Glutamatergic neuron (in vitro differentiated cells): ENCODE measurements at regions not wholly inside any gene's neighbourhood (a gene's known extent, or its start where the extent isn't known, plus 50 kb on each side); places are given as distances from the start of the nearest gene placed in this dataset.

Experiments
- DNase-seq: peaks from one replicate; pipeline ENCODE4 v3.0.0; 2022
- H3K27ac Mint-ChIP-seq: one replicate; pipeline ENCODE4 v1.8.0; 2020; ENCODE audit warnings: mild to moderate bottlenecking, mixed read lengths, inconsistent platforms; ENCODE audit not compliant: unreplicated experiment
- H3K27me3 Mint-ChIP-seq: one replicate; pipeline ENCODE4 v1.8.0; 2020; ENCODE audit warnings: mild to moderate bottlenecking, moderate library complexity, mixed read lengths, inconsistent platforms; ENCODE audit not compliant: unreplicated experiment
- H3K36me3 Mint-ChIP-seq: one replicate; pipeline ENCODE4 v1.8.0; 2020; ENCODE audit warnings: mild to moderate bottlenecking, mixed read lengths, inconsistent platforms; ENCODE audit not compliant: unreplicated experiment
- H3K4me1 Mint-ChIP-seq: one replicate; pipeline ENCODE4 v1.8.0; 2020; ENCODE audit warnings: mild to moderate bottlenecking, low read depth, mixed read lengths, inconsistent platforms; ENCODE audit not compliant: unreplicated experiment
- H3K4me3 Mint-ChIP-seq: one replicate; pipeline ENCODE4 v1.8.0; 2020; ENCODE audit warnings: mild to moderate bottlenecking, mixed read lengths, inconsistent platforms; ENCODE audit not compliant: unreplicated experiment
- H3K9me3 Mint-ChIP-seq: one replicate; pipeline ENCODE4 v1.8.0; 2020; ENCODE audit warnings: mild to moderate bottlenecking, moderate library complexity, mixed read lengths, inconsistent platforms; ENCODE audit not compliant: unreplicated experiment
- TF ChIP-seq, protein P1 (sequence below): fragments of 200-600 bp; sonication (generic); IDR thresholded peaks from one replicate; pipeline ENCODE4 v1.5.0; 2021; ENCODE audit not compliant: partially characterized antibody, unreplicated experiment

DNA sequence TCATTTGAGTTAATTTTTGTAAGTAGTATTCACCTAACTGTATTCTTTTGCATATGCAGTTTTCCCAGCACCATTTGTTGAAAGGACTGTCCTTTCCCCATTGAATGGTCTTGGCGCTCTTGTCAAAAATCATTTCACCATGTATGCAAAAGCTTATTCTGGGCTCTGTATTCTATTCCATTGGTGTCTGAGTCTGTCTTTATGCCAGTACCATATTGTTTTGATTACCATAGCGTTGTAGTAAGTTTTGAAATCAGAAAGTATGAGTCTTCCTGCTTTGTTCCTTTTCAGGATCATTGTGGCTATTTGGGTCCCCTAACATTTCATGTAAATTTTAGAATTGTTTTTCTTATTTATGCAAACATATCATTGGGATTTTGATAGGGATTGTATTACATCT, 508.7 kb upstream of the RGS6 start:
- TF ChIP-seq, protein P1, sequence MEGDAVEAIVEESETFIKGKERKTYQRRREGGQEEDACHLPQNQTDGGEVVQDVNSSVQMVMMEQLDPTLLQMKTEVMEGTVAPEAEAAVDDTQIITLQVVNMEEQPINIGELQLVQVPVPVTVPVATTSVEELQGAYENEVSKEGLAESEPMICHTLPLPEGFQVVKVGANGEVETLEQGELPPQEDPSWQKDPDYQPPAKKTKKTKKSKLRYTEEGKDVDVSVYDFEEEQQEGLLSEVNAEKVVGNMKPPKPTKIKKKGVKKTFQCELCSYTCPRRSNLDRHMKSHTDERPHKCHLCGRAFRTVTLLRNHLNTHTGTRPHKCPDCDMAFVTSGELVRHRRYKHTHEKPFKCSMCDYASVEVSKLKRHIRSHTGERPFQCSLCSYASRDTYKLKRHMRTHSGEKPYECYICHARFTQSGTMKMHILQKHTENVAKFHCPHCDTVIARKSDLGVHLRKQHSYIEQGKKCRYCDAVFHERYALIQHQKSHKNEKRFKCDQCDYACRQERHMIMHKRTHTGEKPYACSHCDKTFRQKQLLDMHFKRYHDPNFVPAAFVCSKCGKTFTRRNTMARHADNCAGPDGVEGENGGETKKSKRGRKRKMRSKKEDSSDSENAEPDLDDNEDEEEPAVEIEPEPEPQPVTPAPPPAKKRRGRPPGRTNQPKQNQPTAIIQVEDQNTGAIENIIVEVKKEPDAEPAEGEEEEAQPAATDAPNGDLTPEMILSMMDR = no peak
- H3K9me3 Mint-ChIP-seq = no peaks in the 10 kb centered on the region
- H3K27ac Mint-ChIP-seq = no peak overlapping the region
- DNase-seq = no peak
- H3K4me1 Mint-ChIP-seq = no peaks in the 10 kb centered on the region
- peaks cover 2% of the 10 kb centered on the region for H3K27me3 Mint-ChIP-seq
- H3K4me3 Mint-ChIP-seq = no peak overlapping the region
- no peaks in the 10 kb centered on the region for H3K36me3 Mint-ChIP-seq

DNA sequence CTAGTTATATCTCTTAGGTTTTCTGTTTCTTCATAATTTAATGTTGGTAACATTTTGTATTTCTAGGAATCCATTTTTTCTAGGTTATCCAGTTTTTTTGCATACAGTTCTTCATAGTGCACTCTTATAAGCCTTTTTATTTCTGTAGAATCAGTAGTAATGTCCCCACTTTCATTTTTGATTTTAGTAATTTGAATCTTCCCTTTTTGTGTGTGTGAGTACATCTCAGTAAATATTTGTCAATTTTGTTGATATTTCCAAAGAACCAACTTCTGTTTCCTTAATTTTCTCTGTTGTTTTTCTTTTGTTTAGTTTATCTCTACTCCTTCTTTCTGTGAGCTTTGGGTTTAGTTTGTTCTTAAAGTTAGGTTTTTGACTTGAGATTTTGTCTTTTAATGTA, 507.3 kb upstream of the RGS6 start:
- H3K4me3 Mint-ChIP-seq = no peak overlapping the region
- H3K4me1 Mint-ChIP-seq = no peaks in the 10 kb centered on the region
- TF ChIP-seq, protein P1 = no peak
- H3K27me3 Mint-ChIP-seq = peaks cover 2% of the 10 kb centered on the region
- H3K36me3 Mint-ChIP-seq = no peaks in the 10 kb centered on the region
- no peak overlapping the region for H3K27ac Mint-ChIP-seq
- DNase-seq = no peak
- H3K9me3 Mint-ChIP-seq = no peaks in the 10 kb centered on the region

DNA sequence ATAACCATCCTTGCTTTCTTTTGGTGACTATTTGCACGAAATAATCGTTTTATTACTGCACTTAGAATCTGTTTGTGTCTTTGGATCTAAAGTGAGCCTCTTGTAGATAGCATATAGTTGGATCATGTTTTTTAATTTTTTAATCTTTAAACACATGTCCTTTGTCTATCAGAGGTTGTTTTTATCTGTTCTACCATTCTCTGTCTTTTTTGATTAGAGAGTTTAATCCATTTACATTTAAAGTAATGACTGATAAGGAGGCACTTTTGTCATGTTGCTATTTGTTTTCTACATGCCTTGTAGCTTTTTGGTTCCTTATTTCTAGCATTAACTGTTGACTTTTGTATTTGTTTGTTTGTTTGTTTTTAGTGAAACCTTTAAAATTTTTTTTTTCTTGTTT, 506.2 kb upstream of the RGS6 start:
- peaks cover 2% of the 10 kb centered on the region for H3K27me3 Mint-ChIP-seq
- H3K9me3 Mint-ChIP-seq = no peaks in the 10 kb centered on the region
- H3K36me3 Mint-ChIP-seq = no peaks in the 10 kb centered on the region
- TF ChIP-seq, protein P1 = no peak
- H3K4me1 Mint-ChIP-seq = no peaks in the 10 kb centered on the region
- no peak for DNase-seq
- H3K4me3 Mint-ChIP-seq = no peak overlapping the region
- no peak overlapping the region for H3K27ac Mint-ChIP-seq

DNA sequence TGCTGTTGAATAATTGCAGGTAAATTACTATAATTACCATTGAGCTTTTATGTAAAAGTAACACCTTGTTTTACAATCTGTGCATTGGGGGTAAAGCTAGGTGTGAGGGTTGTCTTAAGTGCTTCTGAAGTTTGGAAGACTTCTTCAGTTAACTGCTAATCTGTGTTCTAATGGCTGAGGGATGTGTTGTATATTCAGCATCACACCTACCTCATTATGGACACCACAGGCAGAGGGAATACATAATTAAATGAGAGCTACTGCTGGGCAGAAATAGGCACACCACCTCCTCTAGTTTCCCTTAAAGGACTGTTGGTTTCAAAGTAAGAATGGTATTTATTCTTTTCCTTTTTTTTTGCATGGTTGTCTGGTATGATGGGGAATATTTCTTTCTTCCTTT, 502.3 kb upstream of the RGS6 start:
- Mint-ChIP-seq H3K27me3 (no peaks in the 10 kb centered on the region), H3K9me3 (no peaks in the 10 kb centered on the region), H3K4me3 (no peak overlapping the region), H3K27ac (no peak overlapping the region), H3K4me1 (no peaks in the 10 kb centered on the region), H3K36me3 (no peaks in the 10 kb centered on the region)
- no peak for DNase-seq
- TF ChIP-seq, protein P1 = no peak

DNA sequence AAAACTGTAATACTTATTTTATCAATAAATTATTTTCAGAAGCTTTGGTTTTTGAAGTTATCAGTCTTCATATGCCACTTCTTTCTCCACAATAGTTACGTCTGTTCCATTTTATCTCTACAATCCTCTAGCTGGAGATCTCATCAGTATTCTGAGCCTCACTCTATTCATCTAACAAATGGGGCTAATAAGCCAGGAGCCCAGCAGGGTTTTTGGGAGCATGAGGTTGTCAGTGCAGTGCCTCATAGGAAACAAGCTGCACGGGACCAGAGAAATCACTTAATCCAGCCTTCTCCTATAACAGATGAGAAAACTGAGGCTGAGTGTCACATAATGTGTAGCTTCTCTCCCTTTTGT, 501.9 kb upstream of the RGS6 start:
- Mint-ChIP-seq H3K27me3 (no peaks in the 10 kb centered on the region), H3K9me3 (no peaks in the 10 kb centered on the region), H3K36me3 (no peaks in the 10 kb centered on the region), H3K27ac (no peak overlapping the region), H3K4me1 (no peaks in the 10 kb centered on the region), H3K4me3 (no peak overlapping the region)
- TF ChIP-seq, protein P1 = no peak
- no peak for DNase-seq
